Tibial nerve (tissue), 4 donors: ENCODE measurements at regions not wholly inside any gene's neighbourhood (a gene's known extent, or its start where the extent isn't known, plus 50 kb on each side); places are given as distances from the start of the nearest gene placed in this dataset.

ENCODE experiments used
- DNase-seq, 2 donors: peaks; one replicate each; pipeline ENCODE4 v3.0.0-alpha.2; 2019; ENCODE audit warnings: low spot score in 2 of 2
- H3K27ac ChIP-seq, 4 donors: fragments of 200-600 bp; sonication (generic) in 3 of 4; one replicate each; pipeline ENCODE4 v1.5.1; 2017 to 2019; ENCODE audit warnings: mild to moderate bottlenecking in 1 of 4
- H3K27me3 ChIP-seq, 2 donors: fragments of 200-600 bp; sonication (generic) in 1 of 2; one replicate each; pipeline versions ENCODE4 v1.5.1 to v1.6.0; 2017 to 2019
- H3K36me3 ChIP-seq, 3 donors: fragments of 200-600 bp; sonication (generic); one replicate each; pipeline ENCODE4 v1.5.1; 2018 to 2019
- H3K4me1 ChIP-seq, 4 donors: fragments of 200-600 bp; sonication (generic) in 3 of 4; one replicate each; pipeline ENCODE4 v1.5.1; 2017 to 2019
- H3K4me3 ChIP-seq, 4 donors: fragments of 200-600 bp; sonication (generic) in 3 of 4; one replicate each; pipeline ENCODE4 v1.5.1; 2017 to 2019; ENCODE audit warnings: mild to moderate bottlenecking in 1 of 4, moderate library complexity in 1 of 4
- H3K9me3 ChIP-seq, 4 donors: fragments of 200-600 bp; sonication (generic) in 3 of 4; one replicate each; pipeline ENCODE4 v1.5.1; 2017 to 2019
- EP300 ChIP-seq, 2 donors: sonication (generic); formaldehyde crosslinking; IDR thresholded peaks; one replicate each; pipeline ENCODE4 v1.6.1; 2017; ENCODE audit warnings: antibody characterized with exemption in 2 of 2, mild to moderate bottlenecking in 1 of 2
- POLR2A ChIP-seq, 2 donors: fragments of 450-650 bp; IDR thresholded peaks; one replicate each; pipeline ENCODE4 v1.6.1; 2017; ENCODE audit warnings: antibody characterized with exemption in 2 of 2, mild to moderate bottlenecking in 2 of 2, moderate library complexity in 2 of 2
- WGBS, 2 donors: methylation state at CpG; one replicate each; pipeline ENCODE4 v1.1.5; 2018; 5-methylcytosine and 5-hydroxymethylcytosine counted together
- TF ChIP-seq, protein P1 (sequence below), 5 experiments: fragments of 200-600 bp in 3 of 5; fragments of 450-650 bp in 2 of 5; sonication (generic) in 3 of 5; IDR thresholded peaks; one replicate each; pipeline ENCODE4 v1.5.1; 2016 to 2019; ENCODE audit warnings: antibody characterized with exemption in 5 of 5, mild to moderate bottlenecking in 3 of 5, moderate library complexity in 2 of 5

DNA sequence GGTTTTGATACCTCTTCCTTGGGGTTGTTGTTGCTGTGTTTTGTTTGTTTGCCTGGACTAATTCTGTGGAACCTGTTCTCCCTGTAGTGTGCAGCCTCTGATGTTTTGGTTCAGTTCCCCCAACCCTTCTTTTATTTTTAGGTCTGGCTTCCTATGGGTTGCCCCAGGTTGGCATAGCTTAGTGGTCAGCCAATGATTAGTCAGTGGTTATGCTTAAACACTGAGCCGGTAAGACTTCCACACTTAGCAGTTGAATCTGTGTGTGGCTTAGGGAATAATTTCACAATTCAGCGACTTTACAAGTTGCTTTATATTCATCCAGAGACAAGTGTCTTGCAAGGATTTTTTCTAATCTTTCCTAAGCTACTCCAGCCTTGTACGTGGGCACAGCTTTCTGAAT lies 78.6 kb upstream of the CLPB start:
- no peaks in the 10 kb centered on the region for H3K27me3 ChIP-seq
- no peaks in the 10 kb centered on the region for H3K36me3 ChIP-seq
- H3K9me3 ChIP-seq, result peaks cover 0 to 43% (median 0%) of the 10 kb centered on the region in 4 donors

DNA sequence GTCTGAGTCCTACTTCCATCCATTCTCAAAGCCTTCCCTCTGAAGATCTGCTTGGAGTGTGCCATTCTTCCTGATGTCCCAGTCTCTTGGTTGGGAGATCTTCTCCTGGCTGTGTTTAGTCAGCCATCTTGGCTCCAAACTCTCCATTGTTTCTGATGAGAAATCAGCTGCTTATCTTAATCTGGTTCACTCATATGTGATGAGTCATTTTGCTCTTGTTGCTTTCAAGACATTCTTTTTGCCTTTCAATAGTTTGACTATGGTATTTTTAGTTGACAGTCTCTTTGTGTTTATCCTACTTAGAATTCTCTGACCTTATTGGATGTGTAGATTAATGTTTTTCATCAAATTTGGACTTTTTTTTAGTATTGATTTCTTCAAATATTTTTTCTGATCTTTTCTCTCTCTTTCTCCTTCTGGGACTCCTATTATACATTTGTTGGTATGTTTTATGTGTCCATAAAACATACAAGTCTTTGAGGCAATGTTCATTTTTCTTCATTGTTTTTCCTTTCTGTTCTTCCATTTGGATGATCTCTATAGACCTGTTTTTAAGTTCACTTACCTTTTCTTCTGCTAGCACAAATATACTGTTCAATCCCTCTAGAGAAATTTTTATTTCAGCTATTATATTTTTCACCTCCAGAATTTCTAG lies 77.2 kb upstream of the CLPB start:
- no peak overlapping the region for H3K27ac ChIP-seq
- no peak overlapping the region for H3K4me3 ChIP-seq
- DNase-seq, result no peak
- TF ChIP-seq POLR2A (IDR thresholded peaks at IDR 0.05), result no peak
- TF ChIP-seq, protein P1, sequence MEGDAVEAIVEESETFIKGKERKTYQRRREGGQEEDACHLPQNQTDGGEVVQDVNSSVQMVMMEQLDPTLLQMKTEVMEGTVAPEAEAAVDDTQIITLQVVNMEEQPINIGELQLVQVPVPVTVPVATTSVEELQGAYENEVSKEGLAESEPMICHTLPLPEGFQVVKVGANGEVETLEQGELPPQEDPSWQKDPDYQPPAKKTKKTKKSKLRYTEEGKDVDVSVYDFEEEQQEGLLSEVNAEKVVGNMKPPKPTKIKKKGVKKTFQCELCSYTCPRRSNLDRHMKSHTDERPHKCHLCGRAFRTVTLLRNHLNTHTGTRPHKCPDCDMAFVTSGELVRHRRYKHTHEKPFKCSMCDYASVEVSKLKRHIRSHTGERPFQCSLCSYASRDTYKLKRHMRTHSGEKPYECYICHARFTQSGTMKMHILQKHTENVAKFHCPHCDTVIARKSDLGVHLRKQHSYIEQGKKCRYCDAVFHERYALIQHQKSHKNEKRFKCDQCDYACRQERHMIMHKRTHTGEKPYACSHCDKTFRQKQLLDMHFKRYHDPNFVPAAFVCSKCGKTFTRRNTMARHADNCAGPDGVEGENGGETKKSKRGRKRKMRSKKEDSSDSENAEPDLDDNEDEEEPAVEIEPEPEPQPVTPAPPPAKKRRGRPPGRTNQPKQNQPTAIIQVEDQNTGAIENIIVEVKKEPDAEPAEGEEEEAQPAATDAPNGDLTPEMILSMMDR (IDR thresholded peaks at IDR 0.05), result no peak
- TF ChIP-seq EP300 (IDR thresholded peaks at IDR 0.05), result no peak
- no peaks in the 10 kb centered on the region for H3K27me3 ChIP-seq
- peaks cover 0 to 53% (median 0%) of the 10 kb centered on the region in 4 donors for H3K9me3 ChIP-seq
- H3K36me3 ChIP-seq, result no peaks in the 10 kb centered on the region
- no peaks in the 10 kb centered on the region for H3K4me1 ChIP-seq

More for the DNA sequence above, 78.6 kb upstream of the CLPB start:
- Histone ChIP-seq H3K4me1 (no peaks in the 10 kb centered on the region), H3K4me3 (no peak overlapping the region), H3K27ac (no peak overlapping the region)
- WGBS, 2 donors, result 91 to 92% methylated on average over 3 of the region's 3 CpGs
- TF ChIP-seq EP300 (IDR thresholded peaks at IDR 0.05) (no peak), POLR2A (IDR thresholded peaks at IDR 0.05) (no peak)
- TF ChIP-seq, protein P1 (IDR thresholded peaks at IDR 0.05), result no peak
- DNase-seq, result no peak

DNA sequence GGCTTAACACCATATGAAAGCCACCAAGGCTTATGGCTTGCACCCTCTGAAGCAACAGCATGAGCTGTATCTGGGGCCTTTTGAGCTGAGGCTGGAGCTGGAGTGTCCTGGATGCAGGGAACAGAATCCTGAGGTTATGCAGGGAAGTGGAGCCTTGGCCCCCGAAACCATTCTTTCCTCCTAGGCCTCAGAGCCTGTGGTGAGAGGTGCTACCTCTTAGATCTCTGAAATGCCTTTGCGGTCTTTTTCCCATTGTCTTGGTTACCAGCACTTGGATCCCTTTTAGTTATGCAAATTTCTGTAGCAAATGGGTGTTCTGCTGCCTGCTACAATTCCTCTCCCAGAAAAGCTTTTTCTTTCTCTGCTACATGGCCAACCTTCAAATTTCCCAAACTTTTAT lies 72.7 kb upstream of the CLPB start:
- WGBS, 2 donors, result 95 to 100% methylated on average over 2 of the region's 2 CpGs
- Histone ChIP-seq H3K9me3 (peaks cover 0 to 40% (median 0%) of the 10 kb centered on the region in 4 donors), H3K36me3 (no peaks in the 10 kb centered on the region), H3K27ac (no peak overlapping the region), H3K27me3 (no peaks in the 10 kb centered on the region), H3K4me1 (no peaks in the 10 kb centered on the region), H3K4me3 (no peak overlapping the region)
- DNase-seq, result no peak
- TF ChIP-seq POLR2A (IDR thresholded peaks at IDR 0.05) (no peak), EP300 (IDR thresholded peaks at IDR 0.05) (no peak)
- TF ChIP-seq, protein P1 (IDR thresholded peaks at IDR 0.05), result no peak

GRCh38 chr11:72497731-72498130 lies 63.4 kb upstream of the CLPB start:
- Histone ChIP-seq H3K4me3 (no peak overlapping the region), H3K27me3 (no peaks in the 10 kb centered on the region), H3K4me1 (no peaks in the 10 kb centered on the region), H3K27ac (no peak overlapping the region), H3K36me3 (no peaks in the 10 kb centered on the region), H3K9me3 (peaks cover 0 to 10% (median 0%) of the 10 kb centered on the region in 4 donors)
- 42 to 57% methylated on average over 3 of the region's 3 CpGs for WGBS, 2 donors
- DNase-seq, result no peak
- TF ChIP-seq, protein P1 (IDR thresholded peaks at IDR 0.05), result no peak
- TF ChIP-seq POLR2A (IDR thresholded peaks at IDR 0.05) (no peak), EP300 (IDR thresholded peaks at IDR 0.05) (no peak)

DNA sequence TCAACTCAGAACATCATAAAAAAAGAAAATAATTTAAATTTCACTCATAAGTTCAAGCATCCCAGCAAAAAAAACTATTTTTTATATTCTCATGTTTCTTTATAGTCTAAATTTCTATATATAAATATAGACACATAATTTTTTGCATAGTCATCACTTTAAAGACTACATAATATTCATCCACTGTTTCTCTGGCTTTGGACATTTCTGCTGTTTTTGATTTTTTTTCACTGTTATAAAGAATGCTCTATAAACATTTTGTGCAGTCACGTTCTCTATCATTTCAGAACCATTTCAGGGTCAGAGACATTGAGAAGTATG lies 59.7 kb upstream of the CLPB start:
- TF ChIP-seq EP300 (IDR thresholded peaks at IDR 0.05), result no peak
- TF ChIP-seq, protein P1 (IDR thresholded peaks at IDR 0.05), result no peak
- no peak for TF ChIP-seq POLR2A (IDR thresholded peaks at IDR 0.05)
- no peak for DNase-seq

More for the DNA sequence above, 59.7 kb upstream of the CLPB start:
- Histone ChIP-seq H3K27me3 (no peaks in the 10 kb centered on the region), H3K27ac (no peak overlapping the region), H3K36me3 (no peaks in the 10 kb centered on the region), H3K4me3 (no peak overlapping the region), H3K4me1 (no peaks in the 10 kb centered on the region), H3K9me3 (no peaks in the 10 kb centered on the region)
- WGBS, 2 donors, result 21 to 30% methylated on average over 1 of the region's 1 CpG
